GM12878 (cell line): ENCODE measurements at regions not wholly inside any gene's neighbourhood (a gene's known extent, or its start where the extent isn't known, plus 50 kb on each side); places are given as distances from the start of the nearest gene placed in this dataset.

Experiments used
- ATAC-seq: fragments of 200-7000 bp; cut with Tn5 transposase; 3 replicates; pipeline ENCODE4 v1.9.1; 2020; ENCODE audit warnings: mild to moderate bottlenecking, moderate library complexity
- BruUV-seq: library from RNA; stranded (reverse); fragments of 400-500 nt; replicated peaks from 2 replicates; lab custom pipeline; 2021; lab: Mats Ljungman, UMichigan
- CTCF ChIA-PET: fragments of 300-600 bp; sonication (Branson Sonifier 250); formaldehyde crosslinking; extraction: SDS; loops from one replicate; lab custom pipeline; 2021; ENCODE audit warnings: inconsistent platforms; lab: Yijun Ruan, JAX
- POLR2A ChIA-PET: fragments of 350-600 bp; formaldehyde crosslinking; extraction: SDS; loops from one replicate; lab custom pipeline; 2021; ENCODE audit warnings: inconsistent platforms; lab: Charles Lee
- RAD21 ChIA-PET: fragments of 300-600 bp; sonication (Branson Sonifier 250); formaldehyde crosslinking; loops from one replicate; lab custom pipeline; 2023; ENCODE audit warnings: antibody characterized with exemption; ENCODE audit not compliant: unreplicated experiment; lab: Charles Lee
- SMC1A ChIA-PET: fragments of 300-600 bp; sonication (Branson Sonifier 250); formaldehyde crosslinking; loops from one replicate; lab custom pipeline; 2023; ENCODE audit not compliant: unreplicated experiment, uncharacterized antibody; lab: Charles Lee
- DNase-seq: peaks from one replicate; pipeline ENCODE4 v3.0.0-alpha.2; 2011; ENCODE audit warnings: low read depth, low spot score
- FAIRE-seq: peaks from 3 replicates; lab custom pipeline; 2011; peaks lifted over from hg19 to GRCh38; lab: Jason Lieb, UNC
- H2AFZ ChIP-seq: 2 replicates; pipeline ENCODE4 v1.6.0; 2011; ENCODE audit warnings: low read depth, low read length, control low read depth; ENCODE audit not compliant: control insufficient read depth
- H3K27ac ChIP-seq: 2 replicates; pipeline ENCODE4 v1.5.1; 2011; ENCODE audit warnings: control low read depth; ENCODE audit not compliant: control insufficient read depth, insufficient read depth
- H3K27me3 ChIP-seq, 2 experiments: replicated peaks in 1 of 2; 2 replicates each; pipeline versions ENCODE4 v1.6.0 to v1.6.1; 2011; ENCODE audit warnings: low read length in 1 of 2; ENCODE audit not compliant: control insufficient read depth in 2 of 2, insufficient read depth in 2 of 2
- H3K36me3 ChIP-seq, 2 experiments: 2 replicates each; pipeline ENCODE4 v1.5.1; 2011; ENCODE audit warnings: low read length in 1 of 2; ENCODE audit not compliant: control insufficient read depth in 2 of 2, insufficient read depth in 2 of 2
- H3K4me1 ChIP-seq: 2 replicates; pipeline ENCODE4 v1.6.1; 2011; ENCODE audit warnings: mild to moderate bottlenecking, low read length, moderate library complexity, mixed read lengths; ENCODE audit not compliant: control insufficient read depth, insufficient read depth
- H3K4me2 ChIP-seq: 2 replicates; pipeline ENCODE4 v1.6.0; 2011; ENCODE audit warnings: control low read depth; ENCODE audit not compliant: control insufficient read depth, insufficient read depth
- H3K4me3 ChIP-seq: fragments of 200-600 bp; sonication (generic); 2 replicates; pipeline ENCODE4 v1.5.1; 2016
- H3K79me2 ChIP-seq: 2 replicates; pipeline ENCODE4 v1.6.0; 2011; ENCODE audit warnings: low read length; ENCODE audit not compliant: control insufficient read depth, insufficient read depth
- H3K9ac ChIP-seq: 2 replicates; pipeline ENCODE4 v1.8.0; 2011; ENCODE audit warnings: low read length, control low read depth, mixed read lengths; ENCODE audit not compliant: control insufficient read depth, insufficient read depth
- H3K9me3 ChIP-seq: replicated peaks from 3 replicates; pipeline ENCODE4 v1.5.1; 2011; ENCODE audit warnings: mild to moderate bottlenecking, low read length; ENCODE audit not compliant: control insufficient read depth, insufficient read depth
- H4K20me1 ChIP-seq: 2 replicates; pipeline ENCODE4 v1.6.0; 2011; ENCODE audit not compliant: control insufficient read depth, insufficient read depth
- SUZ12 ChIP-seq: fragments of 200-600 bp; sonication (generic); IDR thresholded peaks from one replicate; pipeline ENCODE4 v1.6.1; 2018; ENCODE audit warnings: antibody characterized with exemption, mild to moderate bottlenecking; ENCODE audit not compliant: unreplicated experiment
- WGBS: methylation state at CpG from one replicate; pipeline ENCODE4 v1.1.6; 2016; ENCODE audit warnings: low lambda C conversion rate; ENCODE audit not compliant: insufficient replicate concordance, insufficient coverage; ENCODE audit errors: missing lambda C conversion rate; 5-methylcytosine and 5-hydroxymethylcytosine counted together
- in situ Hi-C: fragments of 300-500 bp; cut with MboI; formaldehyde crosslinking; loops from 9 replicates; pipeline ENCODE4 v1.14.3; 2018; ENCODE audit warnings: mixed read lengths
- intact Hi-C: fragments of 100-400 bp; cut with micrococcal nuclease; formaldehyde crosslinking; loops from one replicate; pipeline ENCODE4 v1.14.2; 2022; ENCODE audit not compliant: unreplicated experiment
- TF ChIP-seq, protein P1 (sequence below): IDR thresholded peaks from 2 replicates; pipeline ENCODE4 v1.6.1; 2012; ENCODE audit warnings: improper control_type of control experiment, low read depth, low read length; ENCODE audit not compliant: insufficient replicate concordance

DNA sequence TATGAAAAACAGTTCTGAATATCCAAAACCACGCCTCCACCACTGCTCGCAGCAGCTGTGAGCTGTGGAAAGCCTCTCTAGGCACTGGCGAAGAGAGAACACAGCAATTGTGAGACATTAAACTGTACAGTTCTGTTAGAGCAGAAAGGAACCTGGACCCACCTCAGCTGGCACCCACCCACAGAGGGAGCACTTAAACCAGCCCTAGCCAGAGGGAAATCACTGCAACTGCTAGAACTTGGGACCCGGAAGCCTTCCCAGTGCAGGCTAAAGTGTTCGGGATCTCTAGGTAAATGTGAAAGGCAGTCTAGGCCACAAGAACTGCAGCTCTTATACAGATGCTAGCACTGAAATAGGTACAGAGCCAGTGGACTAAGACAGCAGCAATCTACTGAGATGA is 308.8 kb downstream of the PRR32 start:
- ATAC-seq, result no peak
- WGBS, result 38% methylated on average over 5 of the region's 5 CpGs
- Histone ChIP-seq H3K27me3 (no peaks in the 10 kb centered on the region), H2AFZ (no peak overlapping the region), H3K4me1 (no peaks in the 10 kb centered on the region), H3K9ac (no peak overlapping the region), H3K36me3 (no peaks in the 10 kb centered on the region), H3K4me3 (no peak overlapping the region), H3K9me3 (no peaks in the 10 kb centered on the region), H3K79me2 (no peaks in the 10 kb centered on the region), H3K27ac (no peak overlapping the region), H4K20me1 (no peaks in the 10 kb centered on the region), H3K4me2 (no peak overlapping the region)
- no peak for DNase-seq
- no TSS peak for BruUV-seq
- FAIRE-seq, result no peak
- CTCF ChIA-PET, result no interaction called here
- intact Hi-C loops, result no loop called here
- POLR2A ChIA-PET, result no interaction called here
- RAD21 ChIA-PET, result no interaction called here
- in situ Hi-C loops, result no loop called here
- TF ChIP-seq SUZ12, result no peak
- TF ChIP-seq, protein P1, sequence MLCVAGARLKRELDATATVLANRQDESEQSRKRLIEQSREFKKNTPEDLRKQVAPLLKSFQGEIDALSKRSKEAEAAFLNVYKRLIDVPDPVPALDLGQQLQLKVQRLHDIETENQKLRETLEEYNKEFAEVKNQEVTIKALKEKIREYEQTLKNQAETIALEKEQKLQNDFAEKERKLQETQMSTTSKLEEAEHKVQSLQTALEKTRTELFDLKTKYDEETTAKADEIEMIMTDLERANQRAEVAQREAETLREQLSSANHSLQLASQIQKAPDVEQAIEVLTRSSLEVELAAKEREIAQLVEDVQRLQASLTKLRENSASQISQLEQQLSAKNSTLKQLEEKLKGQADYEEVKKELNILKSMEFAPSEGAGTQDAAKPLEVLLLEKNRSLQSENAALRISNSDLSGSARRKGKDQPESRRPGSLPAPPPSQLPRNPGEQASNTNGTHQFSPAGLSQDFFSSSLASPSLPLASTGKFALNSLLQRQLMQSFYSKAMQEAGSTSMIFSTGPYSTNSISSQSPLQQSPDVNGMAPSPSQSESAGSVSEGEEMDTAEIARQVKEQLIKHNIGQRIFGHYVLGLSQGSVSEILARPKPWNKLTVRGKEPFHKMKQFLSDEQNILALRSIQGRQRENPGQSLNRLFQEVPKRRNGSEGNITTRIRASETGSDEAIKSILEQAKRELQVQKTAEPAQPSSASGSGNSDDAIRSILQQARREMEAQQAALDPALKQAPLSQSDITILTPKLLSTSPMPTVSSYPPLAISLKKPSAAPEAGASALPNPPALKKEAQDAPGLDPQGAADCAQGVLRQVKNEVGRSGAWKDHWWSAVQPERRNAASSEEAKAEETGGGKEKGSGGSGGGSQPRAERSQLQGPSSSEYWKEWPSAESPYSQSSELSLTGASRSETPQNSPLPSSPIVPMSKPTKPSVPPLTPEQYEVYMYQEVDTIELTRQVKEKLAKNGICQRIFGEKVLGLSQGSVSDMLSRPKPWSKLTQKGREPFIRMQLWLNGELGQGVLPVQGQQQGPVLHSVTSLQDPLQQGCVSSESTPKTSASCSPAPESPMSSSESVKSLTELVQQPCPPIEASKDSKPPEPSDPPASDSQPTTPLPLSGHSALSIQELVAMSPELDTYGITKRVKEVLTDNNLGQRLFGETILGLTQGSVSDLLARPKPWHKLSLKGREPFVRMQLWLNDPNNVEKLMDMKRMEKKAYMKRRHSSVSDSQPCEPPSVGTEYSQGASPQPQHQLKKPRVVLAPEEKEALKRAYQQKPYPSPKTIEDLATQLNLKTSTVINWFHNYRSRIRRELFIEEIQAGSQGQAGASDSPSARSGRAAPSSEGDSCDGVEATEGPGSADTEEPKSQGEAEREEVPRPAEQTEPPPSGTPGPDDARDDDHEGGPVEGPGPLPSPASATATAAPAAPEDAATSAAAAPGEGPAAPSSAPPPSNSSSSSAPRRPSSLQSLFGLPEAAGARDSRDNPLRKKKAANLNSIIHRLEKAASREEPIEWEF, result no peak
- SMC1A ChIA-PET, result interaction anchor here (0.6 kb wide), 1 partner anchor 820 kb away, joined by 3 read pairs; no protein-coding TSS in a partner anchor
